AG10803 (cell line): ENCODE measurements at regions not wholly inside any gene's neighbourhood (a gene's known extent, or its start where the extent isn't known, plus 50 kb on each side); places are given as distances from the start of the nearest gene placed in this dataset.

Experiments
- DNase-seq: peaks from one replicate; pipeline ENCODE4 v3.0.0; 2010; ENCODE audit warnings: low read depth
- H3K4me3 ChIP-seq: 2 replicates; pipeline ENCODE4 v1.5.1; 2011; ENCODE audit warnings: mild to moderate bottlenecking, low read length, control low read depth
- CTCF ChIP-seq: conservative IDR thresholded peaks from 2 replicates; pipeline ENCODE4 v1.5.1; 2011; ENCODE audit warnings: mild to moderate bottlenecking, low read length, control low read depth, inconsistent platforms

GRCh38 chr16:55125818-55126385, 195.2 kb downstream of the IRX5 start:
- H3K4me3 ChIP-seq = no peak overlapping the region
- no peak for DNase-seq
- no peak for TF ChIP-seq CTCF

- no peak overlapping the region for H3K4me3 ChIP-seq
- no peak for DNase-seq
- no peak for TF ChIP-seq CTCF
Observed at GRCh38 chr16:55126456-55126855, 195.8 kb downstream of the IRX5 start.

GRCh38 chr16:55130456-55130855, 193.5 kb upstream of the IRX6 start:
- TF ChIP-seq CTCF = no peak
- no peak overlapping the region for H3K4me3 ChIP-seq
- DNase-seq = no peak

- TF ChIP-seq CTCF = no peak
- no peak for DNase-seq
- no peak overlapping the region for H3K4me3 ChIP-seq
Observed at GRCh38 chr16:55130911-55131310, 193.1 kb upstream of the IRX6 start.

- no peak overlapping the region for H3K4me3 ChIP-seq
- TF ChIP-seq CTCF = no peak
- no peak for DNase-seq
Observed at GRCh38 chr16:55133654-55134053, 190.3 kb upstream of the IRX6 start.

- peak; percentile 50 for DNase-seq
- H3K4me3 ChIP-seq = no peak overlapping the region
- TF ChIP-seq CTCF = no peak
Observed at GRCh38 chr16:55136356-55137150, 187.4 kb upstream of the IRX6 start.

GRCh38 chr16:55138298-55138697, 185.7 kb upstream of the IRX6 start:
- no peak for TF ChIP-seq CTCF
- DNase-seq = no peak
- no peak overlapping the region for H3K4me3 ChIP-seq
